ENCODE measurements at regions not wholly inside any gene's neighbourhood (a gene's known extent, or its start where the extent isn't known, plus 50 kb on each side); places are given as distances from the start of the nearest gene placed in this dataset.

DNA sequence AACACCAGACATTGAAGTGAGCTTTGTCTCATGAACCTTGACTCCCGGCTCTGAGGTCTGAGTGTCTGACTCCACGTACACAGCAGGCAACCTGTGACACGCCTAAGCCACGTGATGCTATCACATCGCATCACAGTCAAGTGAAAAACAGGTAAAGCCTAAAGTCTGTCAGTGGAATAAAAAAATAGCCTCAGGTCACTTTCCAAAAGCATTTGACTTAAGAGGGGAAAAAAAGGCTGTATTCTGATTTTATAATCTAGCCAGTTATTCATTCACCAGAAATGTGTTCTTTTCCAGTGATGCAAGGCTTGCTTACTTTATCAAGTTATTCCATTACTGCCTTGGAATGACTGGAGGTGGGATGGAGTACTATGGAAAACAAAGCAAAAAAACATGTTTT lies 163.2 kb upstream of the HMCN1 start:
- Histone ChIP-seq H3K9me3 (ENCODE audit: low read depth) (no peaks in the 10 kb centered on the region), H3K4me3 (no peak overlapping the region), H3K27me3 (no peaks in the 10 kb centered on the region), H3K27ac (no peak overlapping the region), H3K4me1 (ENCODE audit: low read depth) (peaks cover 5% of the 10 kb centered on the region), H3K36me3 (no peaks in the 10 kb centered on the region)
- DNase-seq (ENCODE audit: low read depth in 1 of 2, low spot score in 1 of 2): no peak
- TF ChIP-seq, protein P1, sequence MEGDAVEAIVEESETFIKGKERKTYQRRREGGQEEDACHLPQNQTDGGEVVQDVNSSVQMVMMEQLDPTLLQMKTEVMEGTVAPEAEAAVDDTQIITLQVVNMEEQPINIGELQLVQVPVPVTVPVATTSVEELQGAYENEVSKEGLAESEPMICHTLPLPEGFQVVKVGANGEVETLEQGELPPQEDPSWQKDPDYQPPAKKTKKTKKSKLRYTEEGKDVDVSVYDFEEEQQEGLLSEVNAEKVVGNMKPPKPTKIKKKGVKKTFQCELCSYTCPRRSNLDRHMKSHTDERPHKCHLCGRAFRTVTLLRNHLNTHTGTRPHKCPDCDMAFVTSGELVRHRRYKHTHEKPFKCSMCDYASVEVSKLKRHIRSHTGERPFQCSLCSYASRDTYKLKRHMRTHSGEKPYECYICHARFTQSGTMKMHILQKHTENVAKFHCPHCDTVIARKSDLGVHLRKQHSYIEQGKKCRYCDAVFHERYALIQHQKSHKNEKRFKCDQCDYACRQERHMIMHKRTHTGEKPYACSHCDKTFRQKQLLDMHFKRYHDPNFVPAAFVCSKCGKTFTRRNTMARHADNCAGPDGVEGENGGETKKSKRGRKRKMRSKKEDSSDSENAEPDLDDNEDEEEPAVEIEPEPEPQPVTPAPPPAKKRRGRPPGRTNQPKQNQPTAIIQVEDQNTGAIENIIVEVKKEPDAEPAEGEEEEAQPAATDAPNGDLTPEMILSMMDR (IDR thresholded peaks at IDR 0.05; ENCODE audit: low read depth, low read length): no peak

DNA sequence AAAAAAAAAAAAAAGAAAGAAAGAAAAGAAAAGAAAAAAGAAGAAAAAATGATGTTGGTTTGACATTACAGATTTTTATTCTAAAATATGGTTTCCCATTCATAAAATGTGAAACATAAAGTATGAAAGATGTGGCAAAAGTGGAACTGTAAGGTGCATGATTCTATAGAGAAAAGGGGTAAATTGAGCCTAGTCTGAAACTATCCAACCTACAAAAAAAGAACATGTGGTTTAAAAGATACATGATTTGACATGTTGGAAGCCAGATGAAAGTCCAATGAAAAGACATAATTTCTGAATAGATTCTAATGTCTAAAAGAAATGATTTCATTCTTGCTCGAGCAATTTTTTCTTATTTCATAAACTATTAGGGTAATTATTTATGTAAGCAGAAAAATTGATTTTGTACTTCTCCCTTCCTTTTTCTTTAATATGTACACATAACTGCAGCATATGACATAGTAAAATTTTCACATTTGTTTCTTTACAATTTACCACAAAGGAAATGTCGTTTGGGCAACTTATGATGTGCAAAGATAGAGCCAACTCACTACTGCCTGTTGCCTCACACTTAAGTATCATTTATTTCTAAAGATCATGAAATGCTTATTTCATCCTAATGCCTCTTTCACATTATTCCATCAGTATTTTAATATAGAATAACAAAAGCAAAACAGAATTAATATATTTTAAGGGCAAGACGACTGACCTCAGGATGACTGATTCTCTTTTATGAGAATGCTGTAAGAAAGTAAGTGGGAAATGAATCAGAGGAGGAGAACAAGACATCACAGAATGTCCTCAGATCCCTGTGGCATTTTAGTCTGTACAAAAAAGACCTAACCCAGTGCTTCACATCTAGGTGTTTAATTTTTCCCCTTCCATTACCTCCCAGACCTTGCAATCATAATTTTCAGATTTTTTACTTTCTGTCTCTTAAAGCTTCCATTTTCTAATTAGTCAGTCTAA lies 165.8 kb upstream of the HMCN1 start:
- Histone ChIP-seq H3K27me3 (no peaks in the 10 kb centered on the region), H3K36me3 (no peaks in the 10 kb centered on the region), H3K4me3 (no peak overlapping the region), H3K4me1 (ENCODE audit: low read depth) (peaks cover 8% of the 10 kb centered on the region), H3K27ac (no peak overlapping the region), H3K9me3 (ENCODE audit: low read depth) (no peaks in the 10 kb centered on the region)
- DNase-seq (ENCODE audit: low read depth in 1 of 2, low spot score in 1 of 2): no peak
- TF ChIP-seq, protein P1 (IDR thresholded peaks at IDR 0.05; ENCODE audit: low read depth, low read length): no peak

DNA sequence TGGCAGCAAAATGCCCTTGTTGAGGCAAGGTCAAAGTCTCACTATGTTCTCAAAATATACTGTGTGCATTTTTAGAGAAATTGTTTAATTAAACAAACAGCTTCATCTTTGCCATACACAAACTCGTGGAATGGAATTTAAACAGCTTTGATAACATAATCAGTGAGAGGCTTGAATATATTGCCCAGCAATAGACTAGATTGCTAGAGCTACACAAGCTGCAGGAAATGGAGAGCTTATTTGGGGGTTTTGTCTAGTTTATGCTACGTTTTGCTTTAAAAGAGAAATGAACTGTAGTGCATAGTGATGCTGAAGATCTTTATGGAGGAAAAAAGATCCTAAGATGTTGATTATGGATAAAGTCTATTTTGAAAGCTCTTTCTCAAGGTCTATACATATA lies 166.8 kb upstream of the HMCN1 start:
- H3K4me1 ChIP-seq (ENCODE audit: low read depth): peaks cover 8% of the 10 kb centered on the region
- no peaks in the 10 kb centered on the region for H3K36me3 ChIP-seq
- no peak overlapping the region for H3K27ac ChIP-seq
- no peak overlapping the region for H3K4me3 ChIP-seq
- H3K27me3 ChIP-seq: no peaks in the 10 kb centered on the region
- TF ChIP-seq, protein P1 (IDR thresholded peaks at IDR 0.05; ENCODE audit: low read depth, low read length): no peak
- no peaks in the 10 kb centered on the region for H3K9me3 ChIP-seq (ENCODE audit: low read depth)
- no peak for DNase-seq (ENCODE audit: low read depth in 1 of 2, low spot score in 1 of 2)

DNA sequence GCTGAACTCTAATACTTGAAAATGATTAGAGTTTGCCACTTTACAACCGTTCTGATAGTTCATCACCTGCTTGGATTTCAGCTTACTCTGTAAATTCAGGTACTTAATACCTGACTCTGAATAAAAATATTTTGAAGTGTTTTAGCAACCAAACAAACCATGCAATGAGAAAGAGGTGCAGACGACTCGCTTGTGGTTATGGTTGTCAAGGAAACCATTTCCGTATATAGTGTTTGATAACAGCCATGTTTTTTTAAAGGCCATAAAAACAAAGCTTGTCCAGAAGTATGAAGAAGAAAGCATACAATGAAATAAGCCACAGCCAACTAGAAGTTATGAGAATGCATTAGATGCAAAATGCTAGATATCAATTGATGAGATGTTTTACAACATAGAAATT lies 167.2 kb upstream of the HMCN1 start:
- Histone ChIP-seq H3K4me1 (ENCODE audit: low read depth) (peaks cover 8% of the 10 kb centered on the region), H3K9me3 (ENCODE audit: low read depth) (no peaks in the 10 kb centered on the region), H3K27ac (no peak overlapping the region), H3K27me3 (no peaks in the 10 kb centered on the region), H3K4me3 (no peak overlapping the region), H3K36me3 (no peaks in the 10 kb centered on the region)
- DNase-seq (ENCODE audit: low read depth in 1 of 2, low spot score in 1 of 2): peak in 1 of 2 donors; percentile 79
- TF ChIP-seq, protein P1 (IDR thresholded peaks at IDR 0.05; ENCODE audit: low read depth, low read length): no peak

DNA sequence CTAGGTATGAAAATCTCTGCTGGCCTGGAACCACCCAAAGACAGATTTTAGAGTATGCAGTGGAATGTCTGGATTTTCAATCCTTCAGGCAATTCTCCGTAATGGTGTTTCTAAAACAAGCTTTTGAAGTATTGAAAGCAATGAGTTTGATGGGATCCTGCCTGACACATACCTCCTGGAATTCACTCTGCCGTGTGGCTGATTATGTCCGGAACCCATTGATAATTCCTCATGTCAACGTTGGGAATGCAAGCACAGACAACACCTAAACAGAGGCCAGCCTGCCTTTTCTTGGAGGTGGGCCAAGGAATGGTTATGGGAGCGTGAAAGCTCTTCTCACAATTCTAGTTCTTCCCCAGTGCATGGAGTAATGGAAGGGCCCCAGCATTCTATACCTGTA lies 168.9 kb upstream of the HMCN1 start:
- peak; percentile 33 to 49 for DNase-seq (ENCODE audit: low read depth in 1 of 2, low spot score in 1 of 2)
- peaks cover 8% of the 10 kb centered on the region for H3K4me1 ChIP-seq (ENCODE audit: low read depth)
- H3K9me3 ChIP-seq (ENCODE audit: low read depth): no peaks in the 10 kb centered on the region
- H3K27me3 ChIP-seq: no peaks in the 10 kb centered on the region
- H3K36me3 ChIP-seq: no peaks in the 10 kb centered on the region
- H3K27ac ChIP-seq: peak overlapping the region; percentile 18
- no peak overlapping the region for H3K4me3 ChIP-seq
- TF ChIP-seq, protein P1 (IDR thresholded peaks at IDR 0.05; ENCODE audit: low read depth, low read length): no peak
